ENCODE measurements at regions not wholly inside any gene's neighbourhood (a gene's known extent, or its start where the extent isn't known, plus 50 kb on each side); places are given as distances from the start of the nearest gene placed in this dataset.
A peak's percentile ranks its signal among the peaks of the same experiment; 100 is the strongest.

- H3K4me2 ChIP-seq (ENCODE audit: extremely low read depth, insufficient read depth, low read length): no peak overlapping the region
- H3K9ac ChIP-seq (ENCODE audit: insufficient read depth, low read length): no peak overlapping the region
- no peak overlapping the region for H2AFZ ChIP-seq (ENCODE audit: low read length)
- H3K4me3 ChIP-seq (replicated peaks in 1 of 4; ENCODE audit: control extremely low read depth in 1 of 4, insufficient read depth in 1 of 4, low read depth in 3 of 4, low read length in 4 of 4): no peak overlapping the region
- H3K4me1 ChIP-seq (ENCODE audit: control insufficient read depth, extremely low read depth, insufficient read depth, low read length): no peaks in the 10 kb centered on the region
- H3K36me3 ChIP-seq (ENCODE audit: control insufficient read depth, insufficient read depth, low read length): no peaks in the 10 kb centered on the region
- H4K20me1 ChIP-seq (ENCODE audit: control insufficient read depth, extremely low read depth, insufficient read depth, low read length): no peaks in the 10 kb centered on the region
- no peak for DNase-seq (ENCODE audit: low read depth in 2 of 2)
- H3K79me2 ChIP-seq (ENCODE audit: control insufficient read depth, insufficient read depth, low read length): no peaks in the 10 kb centered on the region
- H3K27me3 ChIP-seq (ENCODE audit: control insufficient read depth, insufficient read depth, low read length): peaks cover 4% of the 10 kb centered on the region
- TF ChIP-seq CTCF (conservative IDR thresholded peaks at IDR 0.05 in 1 of 2, IDR thresholded peaks at IDR 0.05 in 1 of 2; ENCODE audit: low read depth in 1 of 2, low read length in 2 of 2) (no peak), EZH2 (IDR thresholded peaks at IDR 0.05; ENCODE audit: low read length, missing control alignments) (no peak)
- H3K9me3 ChIP-seq (ENCODE audit: control insufficient read depth, insufficient read depth, low read depth, low read length): no peaks in the 10 kb centered on the region
- H3K27ac ChIP-seq (ENCODE audit: insufficient read depth, low read length): no peak overlapping the region
Observed at GRCh38 chr2:128644156-128644555, 325.5 kb upstream of the HS6ST1 start.

- Histone ChIP-seq H3K79me2 (ENCODE audit: control insufficient read depth, insufficient read depth, low read length) (no peaks in the 10 kb centered on the region), H3K27me3 (ENCODE audit: control insufficient read depth, insufficient read depth, low read length) (peaks cover 4% of the 10 kb centered on the region), H3K4me2 (ENCODE audit: extremely low read depth, insufficient read depth, low read length) (no peak overlapping the region), H3K9me3 (ENCODE audit: control insufficient read depth, insufficient read depth, low read depth, low read length) (no peaks in the 10 kb centered on the region), H3K27ac (ENCODE audit: insufficient read depth, low read length) (no peak overlapping the region), H3K4me1 (ENCODE audit: control insufficient read depth, extremely low read depth, insufficient read depth, low read length) (no peaks in the 10 kb centered on the region), H3K4me3 (replicated peaks in 1 of 4; ENCODE audit: control extremely low read depth in 1 of 4, insufficient read depth in 1 of 4, low read depth in 3 of 4, low read length in 4 of 4) (no peak overlapping the region), H3K9ac (ENCODE audit: insufficient read depth, low read length) (no peak overlapping the region), H4K20me1 (ENCODE audit: control insufficient read depth, extremely low read depth, insufficient read depth, low read length) (no peaks in the 10 kb centered on the region), H2AFZ (ENCODE audit: low read length) (no peak overlapping the region), H3K36me3 (ENCODE audit: control insufficient read depth, insufficient read depth, low read length) (no peaks in the 10 kb centered on the region)
- peak in 1 of 2 donors; percentile 25 for TF ChIP-seq CTCF (conservative IDR thresholded peaks at IDR 0.05 in 1 of 2, IDR thresholded peaks at IDR 0.05 in 1 of 2; ENCODE audit: low read depth in 1 of 2, low read length in 2 of 2)
- TF ChIP-seq EZH2 (IDR thresholded peaks at IDR 0.05; ENCODE audit: low read length, missing control alignments): no peak
- peak in 1 of 2 donors; percentile 16 for DNase-seq (ENCODE audit: low read depth in 2 of 2)
Observed at GRCh38 chr2:128644718-128645256, 326.1 kb upstream of the HS6ST1 start.

- no peak overlapping the region for H2AFZ ChIP-seq (ENCODE audit: low read length)
- no peaks in the 10 kb centered on the region for H3K9me3 ChIP-seq (ENCODE audit: control insufficient read depth, insufficient read depth, low read depth, low read length)
- peaks cover 4% of the 10 kb centered on the region for H3K27me3 ChIP-seq (ENCODE audit: control insufficient read depth, insufficient read depth, low read length)
- H3K4me1 ChIP-seq (ENCODE audit: control insufficient read depth, extremely low read depth, insufficient read depth, low read length): no peaks in the 10 kb centered on the region
- H3K36me3 ChIP-seq (ENCODE audit: control insufficient read depth, insufficient read depth, low read length): no peaks in the 10 kb centered on the region
- H3K27ac ChIP-seq (ENCODE audit: insufficient read depth, low read length): no peak overlapping the region
- no peak overlapping the region for H3K9ac ChIP-seq (ENCODE audit: insufficient read depth, low read length)
- H3K4me3 ChIP-seq (replicated peaks in 1 of 4; ENCODE audit: control extremely low read depth in 1 of 4, insufficient read depth in 1 of 4, low read depth in 3 of 4, low read length in 4 of 4): no peak overlapping the region
- no peak for DNase-seq (ENCODE audit: low read depth in 2 of 2)
- no peak overlapping the region for H3K4me2 ChIP-seq (ENCODE audit: extremely low read depth, insufficient read depth, low read length)
- no peaks in the 10 kb centered on the region for H3K79me2 ChIP-seq (ENCODE audit: control insufficient read depth, insufficient read depth, low read length)
- TF ChIP-seq EZH2 (IDR thresholded peaks at IDR 0.05; ENCODE audit: low read length, missing control alignments) (no peak), CTCF (conservative IDR thresholded peaks at IDR 0.05 in 1 of 2, IDR thresholded peaks at IDR 0.05 in 1 of 2; ENCODE audit: low read depth in 1 of 2, low read length in 2 of 2) (no peak)
- H4K20me1 ChIP-seq (ENCODE audit: control insufficient read depth, extremely low read depth, insufficient read depth, low read length): no peaks in the 10 kb centered on the region
Observed at GRCh38 chr2:128645631-128646030, 327.0 kb upstream of the HS6ST1 start.
